ENCODE measurements at regions not wholly inside any gene's neighbourhood (a gene's known extent, or its start where the extent isn't known, plus 50 kb on each side); places are given as distances from the start of the nearest gene placed in this dataset.

DNA sequence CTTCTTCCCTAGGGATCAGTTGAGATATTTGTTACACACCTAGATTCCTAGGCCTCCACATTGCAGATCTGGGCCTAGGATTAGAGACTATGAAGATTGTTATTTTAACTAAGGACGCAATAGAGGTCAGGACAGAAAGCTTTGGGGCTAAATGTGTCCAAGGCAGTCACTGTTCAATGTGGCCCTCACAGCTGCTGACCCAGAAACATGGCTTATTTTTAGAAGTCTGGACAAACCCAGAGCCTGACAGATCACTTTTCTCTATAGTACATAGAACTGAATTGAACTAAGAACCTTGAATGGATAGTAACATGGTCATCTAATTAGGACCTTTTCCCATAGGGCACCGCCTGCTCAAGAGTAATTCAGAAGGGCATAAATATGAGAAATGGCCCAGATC lies 146.6 kb upstream of the AUTS2 start:
- no peak for TF ChIP-seq ZNF331 (CRISPR knock-in tag; IDR thresholded peaks at IDR 0.05; ENCODE audit: low read depth)
- TF ChIP-seq POLR2AphosphoS5 (IDR thresholded peaks at IDR 0.05; ENCODE audit: low read depth) = no peak
- TF ChIP-seq EZH2phosphoT487 (IDR thresholded peaks at IDR 0.05; ENCODE audit: unreplicated experiment) = no peak
- no peak for TF ChIP-seq NANOG (IDR thresholded peaks at IDR 0.05; ENCODE audit: borderline replicate concordance)
- no peak for TF ChIP-seq ZNF114 (CRISPR knock-in tag; IDR thresholded peaks at IDR 0.05)
- no peak for TF ChIP-seq STAT1 (IDR thresholded peaks at IDR 0.05; ENCODE audit: unreplicated experiment)
- no peak for TF ChIP-seq JUNB (IDR thresholded peaks at IDR 0.05; ENCODE audit: unreplicated experiment)
- TF ChIP-seq ETS1 (IDR thresholded peaks at IDR 0.05) = no peak
- TF ChIP-seq EZH2 (IDR thresholded peaks at IDR 0.05; ENCODE audit: low read depth, unreplicated experiment) = no peak
- TF ChIP-seq, protein P1, sequence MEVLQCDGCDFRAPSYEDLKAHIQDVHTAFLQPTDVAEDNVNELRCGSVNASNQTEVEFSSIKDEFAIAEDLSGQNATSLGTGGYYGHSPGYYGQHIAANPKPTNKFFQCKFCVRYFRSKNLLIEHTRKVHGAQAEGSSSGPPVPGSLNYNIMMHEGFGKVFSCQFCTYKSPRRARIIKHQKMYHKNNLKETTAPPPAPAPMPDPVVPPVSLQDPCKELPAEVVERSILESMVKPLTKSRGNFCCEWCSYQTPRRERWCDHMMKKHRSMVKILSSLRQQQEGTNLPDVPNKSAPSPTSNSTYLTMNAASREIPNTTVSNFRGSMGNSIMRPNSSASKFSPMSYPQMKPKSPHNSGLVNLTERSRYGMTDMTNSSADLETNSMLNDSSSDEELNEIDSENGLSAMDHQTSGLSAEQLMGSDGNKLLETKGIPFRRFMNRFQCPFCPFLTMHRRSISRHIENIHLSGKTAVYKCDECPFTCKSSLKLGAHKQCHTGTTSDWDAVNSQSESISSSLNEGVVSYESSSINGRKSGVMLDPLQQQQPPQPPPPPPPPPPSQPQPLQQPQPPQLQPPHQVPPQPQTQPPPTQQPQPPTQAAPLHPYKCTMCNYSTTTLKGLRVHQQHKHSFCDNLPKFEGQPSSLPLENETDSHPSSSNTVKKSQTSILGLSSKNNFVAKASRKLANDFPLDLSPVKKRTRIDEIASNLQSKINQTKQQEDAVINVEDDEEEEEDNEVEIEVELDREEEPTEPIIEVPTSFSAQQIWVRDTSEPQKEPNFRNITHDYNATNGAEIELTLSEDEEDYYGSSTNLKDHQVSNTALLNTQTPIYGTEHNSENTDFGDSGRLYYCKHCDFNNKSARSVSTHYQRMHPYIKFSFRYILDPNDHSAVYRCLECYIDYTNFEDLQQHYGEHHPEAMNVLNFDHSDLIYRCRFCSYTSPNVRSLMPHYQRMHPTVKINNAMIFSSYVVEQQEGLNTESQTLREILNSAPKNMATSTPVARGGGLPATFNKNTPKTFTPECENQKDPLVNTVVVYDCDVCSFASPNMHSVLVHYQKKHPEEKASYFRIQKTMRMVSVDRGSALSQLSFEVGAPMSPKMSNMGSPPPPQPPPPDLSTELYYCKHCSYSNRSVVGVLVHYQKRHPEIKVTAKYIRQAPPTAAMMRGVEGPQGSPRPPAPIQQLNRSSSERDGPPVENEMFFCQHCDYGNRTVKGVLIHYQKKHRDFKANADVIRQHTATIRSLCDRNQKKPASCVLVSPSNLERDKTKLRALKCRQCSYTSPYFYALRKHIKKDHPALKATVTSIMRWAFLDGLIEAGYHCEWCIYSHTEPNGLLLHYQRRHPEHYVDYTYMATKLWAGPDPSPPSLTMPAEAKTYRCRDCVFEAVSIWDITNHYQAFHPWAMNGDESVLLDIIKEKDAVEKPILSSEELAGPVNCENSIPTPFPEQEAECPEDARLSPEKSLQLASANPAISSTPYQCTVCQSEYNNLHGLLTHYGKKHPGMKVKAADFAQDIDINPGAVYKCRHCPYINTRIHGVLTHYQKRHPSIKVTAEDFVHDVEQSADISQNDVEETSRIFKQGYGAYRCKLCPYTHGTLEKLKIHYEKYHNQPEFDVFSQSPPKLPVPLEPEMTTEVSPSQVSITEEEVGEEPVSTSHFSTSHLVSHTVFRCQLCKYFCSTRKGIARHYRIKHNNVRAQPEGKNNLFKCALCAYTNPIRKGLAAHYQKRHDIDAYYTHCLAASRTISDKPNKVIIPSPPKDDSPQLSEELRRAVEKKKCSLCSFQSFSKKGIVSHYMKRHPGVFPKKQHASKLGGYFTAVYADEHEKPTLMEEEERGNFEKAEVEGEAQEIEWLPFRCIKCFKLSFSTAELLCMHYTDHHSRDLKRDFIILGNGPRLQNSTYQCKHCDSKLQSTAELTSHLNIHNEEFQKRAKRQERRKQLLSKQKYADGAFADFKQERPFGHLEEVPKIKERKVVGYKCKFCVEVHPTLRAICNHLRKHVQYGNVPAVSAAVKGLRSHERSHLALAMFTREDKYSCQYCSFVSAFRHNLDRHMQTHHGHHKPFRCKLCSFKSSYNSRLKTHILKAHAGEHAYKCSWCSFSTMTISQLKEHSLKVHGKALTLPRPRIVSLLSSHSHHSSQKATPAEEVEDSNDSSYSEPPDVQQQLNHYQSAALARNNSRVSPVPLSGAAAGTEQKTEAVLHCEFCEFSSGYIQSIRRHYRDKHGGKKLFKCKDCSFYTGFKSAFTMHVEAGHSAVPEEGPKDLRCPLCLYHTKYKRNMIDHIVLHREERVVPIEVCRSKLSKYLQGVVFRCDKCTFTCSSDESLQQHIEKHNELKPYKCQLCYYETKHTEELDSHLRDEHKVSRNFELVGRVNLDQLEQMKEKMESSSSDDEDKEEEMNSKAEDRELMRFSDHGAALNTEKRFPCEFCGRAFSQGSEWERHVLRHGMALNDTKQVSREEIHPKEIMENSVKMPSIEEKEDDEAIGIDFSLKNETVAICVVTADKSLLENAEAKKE (CRISPR knock-in tag; IDR thresholded peaks at IDR 0.05) = no peak
- no peak for TF ChIP-seq REST (IDR thresholded peaks at IDR 0.05; ENCODE audit: unreplicated experiment)
- TF ChIP-seq CREB1 (CRISPR knock-in tag; IDR thresholded peaks at IDR 0.05; ENCODE audit: low read depth) = no peak
- TF ChIP-seq, protein P2, sequence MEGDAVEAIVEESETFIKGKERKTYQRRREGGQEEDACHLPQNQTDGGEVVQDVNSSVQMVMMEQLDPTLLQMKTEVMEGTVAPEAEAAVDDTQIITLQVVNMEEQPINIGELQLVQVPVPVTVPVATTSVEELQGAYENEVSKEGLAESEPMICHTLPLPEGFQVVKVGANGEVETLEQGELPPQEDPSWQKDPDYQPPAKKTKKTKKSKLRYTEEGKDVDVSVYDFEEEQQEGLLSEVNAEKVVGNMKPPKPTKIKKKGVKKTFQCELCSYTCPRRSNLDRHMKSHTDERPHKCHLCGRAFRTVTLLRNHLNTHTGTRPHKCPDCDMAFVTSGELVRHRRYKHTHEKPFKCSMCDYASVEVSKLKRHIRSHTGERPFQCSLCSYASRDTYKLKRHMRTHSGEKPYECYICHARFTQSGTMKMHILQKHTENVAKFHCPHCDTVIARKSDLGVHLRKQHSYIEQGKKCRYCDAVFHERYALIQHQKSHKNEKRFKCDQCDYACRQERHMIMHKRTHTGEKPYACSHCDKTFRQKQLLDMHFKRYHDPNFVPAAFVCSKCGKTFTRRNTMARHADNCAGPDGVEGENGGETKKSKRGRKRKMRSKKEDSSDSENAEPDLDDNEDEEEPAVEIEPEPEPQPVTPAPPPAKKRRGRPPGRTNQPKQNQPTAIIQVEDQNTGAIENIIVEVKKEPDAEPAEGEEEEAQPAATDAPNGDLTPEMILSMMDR (conservative IDR thresholded peaks at IDR 0.05; ENCODE audit: low read depth in 2 of 2) = no peak
- Histone ChIP-seq H3F3A (replicated peaks; ENCODE audit: low read depth) (0 out of 2 replicates have a peak, but pooled peaks cover 3% of the 10 kb centered on the region), H3K36me3 (ENCODE audit: insufficient read depth) (no peaks in the 10 kb centered on the region), H2AFZ (no peak overlapping the region), H3K79me2 (replicated peaks; ENCODE audit: insufficient read depth) (no peaks in the 10 kb centered on the region), H3K27ac (ENCODE audit: low read depth) (no peak overlapping the region), H3K9me2 (ENCODE audit: insufficient read depth) (no peaks in the 10 kb centered on the region), H4K20me1 (replicated peaks; ENCODE audit: insufficient read depth) (no peaks in the 10 kb centered on the region), H3K4me3 (no peak overlapping the region), H3K27me3 (ENCODE audit: insufficient read depth) (peaks cover 19% of the 10 kb centered on the region), H3K4me2 (no peak overlapping the region), H3K4me1 (ENCODE audit: insufficient read depth) (peaks cover 12% of the 10 kb centered on the region)
- peaks cover 17% of the 10 kb centered on the region for H3K27me3 Mint-ChIP-seq (ENCODE audit: insufficient read depth, low read depth, poor library complexity)
- no peaks in the 10 kb centered on the region; the same call in 2 of the 3 replicates for H3K9me3 Mint-ChIP-seq
- peaks cover 14% of the 10 kb centered on the region for H3K4me1 Mint-ChIP-seq
- ATAC-seq = no peak
- H3K4me3 Mint-ChIP-seq = no peak overlapping the region
- H3K36me3 Mint-ChIP-seq (ENCODE audit: low read depth) = no peaks in the 10 kb centered on the region
- DNase-seq (ENCODE audit: low spot score) = no peak
- H3K27ac Mint-ChIP-seq = no peak overlapping the region
